Liver (tissue), 8 donors: ENCODE measurements at regions not wholly inside any gene's neighbourhood (a gene's known extent, or its start where the extent isn't known, plus 50 kb on each side); places are given as distances from the start of the nearest gene placed in this dataset.

Experiments used
- DNase-seq: peaks from one replicate; pipeline ENCODE4 v3.0.0-alpha.2; 2017; ENCODE audit warnings: low spot score
- H3K27ac ChIP-seq, 2 donors: one replicate each; pipeline ENCODE4 v1.7.0; 2013; ENCODE audit warnings: inconsistent platforms in 2 of 2, low read length in 2 of 2, control low read depth in 1 of 2, low read depth in 1 of 2, mild to moderate bottlenecking in 1 of 2
- H3K27me3 ChIP-seq, 4 donors: one replicate each; pipeline versions ENCODE4 v1.6.1 to v1.7.0; 2013; ENCODE audit warnings: low read length in 3 of 4, inconsistent platforms in 1 of 4, mild to moderate bottlenecking in 1 of 4, moderate library complexity in 1 of 4; ENCODE audit not compliant: control insufficient read depth in 4 of 4, insufficient read depth in 4 of 4
- H3K36me3 ChIP-seq, 4 donors: one replicate each; pipeline versions ENCODE4 v1.6.1 to v1.7.0; 2013; ENCODE audit warnings: low read length in 3 of 4, mild to moderate bottlenecking in 3 of 4, low read depth in 1 of 4, moderate library complexity in 1 of 4; ENCODE audit not compliant: control insufficient read depth in 4 of 4, insufficient read depth in 3 of 4
- H3K4me1 ChIP-seq, 4 donors: one replicate each; pipeline versions ENCODE4 v1.6.1 to v1.7.0; 2013; ENCODE audit warnings: low read length in 3 of 4, mild to moderate bottlenecking in 3 of 4, moderate library complexity in 1 of 4; ENCODE audit not compliant: control insufficient read depth in 4 of 4, insufficient read depth in 4 of 4
- H3K4me3 ChIP-seq, 3 donors: one replicate each; pipeline versions ENCODE4 v1.6.1 to v1.7.0; 2013; ENCODE audit warnings: low read length in 3 of 3, control low read depth in 1 of 3, low read depth in 1 of 3, mild to moderate bottlenecking in 1 of 3
- H3K9ac ChIP-seq, 2 donors: one replicate each; pipeline ENCODE4 v1.7.0; 2013; ENCODE audit warnings: low read length in 2 of 2, mild to moderate bottlenecking in 2 of 2, moderate library complexity in 2 of 2, control low read depth in 1 of 2, low read depth in 1 of 2
- H3K9me3 ChIP-seq, 4 donors: one replicate each; pipeline versions ENCODE4 v1.6.1 to v1.7.0; 2013; ENCODE audit warnings: low read length in 3 of 4; ENCODE audit not compliant: control insufficient read depth in 4 of 4
- CTCF ChIP-seq: fragments of 150-350 bp; IDR thresholded peaks from 2 replicates; pipeline ENCODE4 v1.5.1; 2017; ENCODE audit warnings: improper control_type of control experiment, low read depth, low read length; ENCODE audit not compliant: missing input control
- EGR1 ChIP-seq, 2 donors: IDR thresholded peaks; 2 replicates each; pipeline ENCODE4 v1.6.1; 2016 to 2018; ENCODE audit warnings: antibody characterized with exemption in 2 of 2, low read depth in 2 of 2
- FOXA1 ChIP-seq: IDR thresholded peaks from 2 replicates; pipeline ENCODE4 v1.6.1; 2016; ENCODE audit warnings: antibody characterized with exemption
- FOXA2 ChIP-seq: IDR thresholded peaks from 2 replicates; pipeline ENCODE4 v1.6.1; 2016; ENCODE audit warnings: antibody characterized with exemption
- GABPA ChIP-seq, 2 donors: IDR thresholded peaks in 1 of 2; conservative IDR thresholded peaks in 1 of 2; 2 replicates each; pipeline ENCODE4 v1.6.1; 2016; ENCODE audit warnings: antibody characterized with exemption in 2 of 2, mild to moderate bottlenecking in 1 of 2, moderate library complexity in 1 of 2
- HNF4A ChIP-seq, 2 donors: conservative IDR thresholded peaks; 2 replicates each; pipeline ENCODE4 v1.6.1; 2016; ENCODE audit warnings: antibody characterized with exemption in 2 of 2, mild to moderate bottlenecking in 2 of 2
- HNF4G ChIP-seq: IDR thresholded peaks from 2 replicates; pipeline ENCODE4 v1.6.1; 2016; ENCODE audit warnings: antibody characterized with exemption
- JUND ChIP-seq, 2 donors: IDR thresholded peaks; 2 replicates each; pipeline ENCODE4 v1.6.1; 2016; ENCODE audit warnings: antibody characterized with exemption in 2 of 2
- MAX ChIP-seq: IDR thresholded peaks from 2 replicates; pipeline ENCODE4 v1.6.1; 2016; ENCODE audit warnings: antibody characterized with exemption
- NR2F2 ChIP-seq: IDR thresholded peaks from 2 replicates; pipeline ENCODE4 v1.6.1; 2016; ENCODE audit warnings: antibody characterized with exemption
- RAD21 ChIP-seq, 2 donors: IDR thresholded peaks; 2 replicates each; pipeline ENCODE4 v1.6.1; 2016; ENCODE audit warnings: antibody characterized with exemption in 2 of 2, mild to moderate bottlenecking in 2 of 2
- REST ChIP-seq: IDR thresholded peaks from 2 replicates; pipeline ENCODE4 v1.6.1; 2016; ENCODE audit warnings: antibody characterized with exemption, mild to moderate bottlenecking
- RXRA ChIP-seq, 2 donors: IDR thresholded peaks; 2 replicates each; pipeline ENCODE4 v1.6.1; 2017 to 2018; ENCODE audit warnings: antibody characterized with exemption in 2 of 2, mild to moderate bottlenecking in 1 of 2
- SP1 ChIP-seq: IDR thresholded peaks from 2 replicates; pipeline ENCODE4 v1.6.1; 2018; ENCODE audit warnings: antibody characterized with exemption, mild to moderate bottlenecking
- TAF1 ChIP-seq: conservative IDR thresholded peaks from 2 replicates; pipeline ENCODE4 v1.6.1; 2016; ENCODE audit warnings: antibody characterized with exemption, mild to moderate bottlenecking
- YY1 ChIP-seq: IDR thresholded peaks from 2 replicates; pipeline ENCODE4 v1.6.1; 2016; ENCODE audit warnings: antibody characterized with exemption, mild to moderate bottlenecking
- WGBS: extraction: QIAGEN DNeasy Blood & Tissue Kit; methylation state at CpG from one replicate; pipeline ENCODE4 v1.1.7; 2013; 5-methylcytosine and 5-hydroxymethylcytosine counted together
- TF ChIP-seq, protein P1 (sequence below): IDR thresholded peaks from 2 replicates; pipeline ENCODE4 v1.6.1; 2016; ENCODE audit warnings: antibody characterized with exemption
- TF ChIP-seq, protein P2 (sequence below): IDR thresholded peaks from 2 replicates; pipeline ENCODE4 v1.6.1; 2016; ENCODE audit warnings: antibody characterized with exemption
- donor health status: healthy.
- donor health status: healthy.
- donor health status: healthy.
- donor health status: healthy.
- donor health status: healthy.

GRCh38 chr6:3524456-3524855 lies 67.6 kb upstream of the SLC22A23 start:
- no peak for TF ChIP-seq FOXA1
- TF ChIP-seq JUND (IDR thresholded peaks at IDR 0.05), result no peak
- TF ChIP-seq RAD21 (IDR thresholded peaks at IDR 0.05), result no peak
- no peak for TF ChIP-seq EGR1 (IDR thresholded peaks at IDR 0.05; ENCODE audit: low read depth in 2 of 2)
- TF ChIP-seq HNF4A (conservative IDR thresholded peaks at IDR 0.05), result no peak
- no peak for TF ChIP-seq RXRA (IDR thresholded peaks at IDR 0.05)
- no peak for TF ChIP-seq SP1
- no peak for TF ChIP-seq HNF4G
- TF ChIP-seq, protein P1, sequence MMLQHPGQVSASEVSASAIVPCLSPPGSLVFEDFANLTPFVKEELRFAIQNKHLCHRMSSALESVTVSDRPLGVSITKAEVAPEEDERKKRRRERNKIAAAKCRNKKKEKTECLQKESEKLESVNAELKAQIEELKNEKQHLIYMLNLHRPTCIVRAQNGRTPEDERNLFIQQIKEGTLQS, result no peak
- no peak for TF ChIP-seq NR2F2
- TF ChIP-seq FOXA2, result no peak
- no peak for TF ChIP-seq MAX
- no peak for TF ChIP-seq REST
- TF ChIP-seq GABPA (IDR thresholded peaks at IDR 0.05 in 1 of 2, conservative IDR thresholded peaks at IDR 0.05 in 1 of 2), result no peak
- no peak for TF ChIP-seq CTCF
- TF ChIP-seq, protein P2, sequence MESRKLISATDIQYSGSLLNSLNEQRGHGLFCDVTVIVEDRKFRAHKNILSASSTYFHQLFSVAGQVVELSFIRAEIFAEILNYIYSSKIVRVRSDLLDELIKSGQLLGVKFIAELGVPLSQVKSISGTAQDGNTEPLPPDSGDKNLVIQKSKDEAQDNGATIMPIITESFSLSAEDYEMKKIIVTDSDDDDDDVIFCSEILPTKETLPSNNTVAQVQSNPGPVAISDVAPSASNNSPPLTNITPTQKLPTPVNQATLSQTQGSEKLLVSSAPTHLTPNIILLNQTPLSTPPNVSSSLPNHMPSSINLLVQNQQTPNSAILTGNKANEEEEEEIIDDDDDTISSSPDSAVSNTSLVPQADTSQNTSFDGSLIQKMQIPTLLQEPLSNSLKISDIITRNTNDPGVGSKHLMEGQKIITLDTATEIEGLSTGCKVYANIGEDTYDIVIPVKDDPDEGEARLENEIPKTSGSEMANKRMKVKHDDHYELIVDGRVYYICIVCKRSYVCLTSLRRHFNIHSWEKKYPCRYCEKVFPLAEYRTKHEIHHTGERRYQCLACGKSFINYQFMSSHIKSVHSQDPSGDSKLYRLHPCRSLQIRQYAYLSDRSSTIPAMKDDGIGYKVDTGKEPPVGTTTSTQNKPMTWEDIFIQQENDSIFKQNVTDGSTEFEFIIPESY, result no peak
- no peak for TF ChIP-seq TAF1
- no peak for TF ChIP-seq YY1
- H3K4me3 ChIP-seq, result no peak overlapping the region
- H3K4me1 ChIP-seq, result no peaks in the 10 kb centered on the region
- H3K36me3 ChIP-seq, result no peaks in the 10 kb centered on the region
- H3K27me3 ChIP-seq, result no peaks in the 10 kb centered on the region
- no peak for DNase-seq
- WGBS, result 79% methylated on average over 2 of the region's 2 CpGs
- H3K27ac ChIP-seq, result no peak overlapping the region
- H3K9ac ChIP-seq, result no peak overlapping the region
- H3K9me3 ChIP-seq, result no peaks in the 10 kb centered on the region

DNA sequence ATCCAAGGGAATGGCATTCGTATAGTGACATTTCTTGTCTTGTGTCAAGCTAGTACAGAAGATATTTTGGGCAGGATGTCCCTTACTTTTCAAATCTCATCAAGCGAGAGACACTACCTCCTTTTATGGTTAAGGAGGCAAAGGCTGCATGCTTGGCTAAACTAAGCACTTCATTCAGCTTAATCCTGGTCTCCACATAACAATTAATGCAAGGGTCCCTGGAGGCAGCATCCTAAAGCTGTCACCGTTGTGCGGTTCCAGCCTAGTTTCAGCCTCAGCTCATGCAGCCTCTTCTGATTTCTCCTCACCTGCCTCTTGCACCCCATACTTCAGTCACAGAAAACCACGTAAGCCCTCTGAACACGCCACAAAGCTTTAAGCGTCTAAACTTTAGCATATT lies 67.1 kb upstream of the SLC22A23 start:
- Histone ChIP-seq H3K9ac (no peak overlapping the region), H3K27me3 (no peaks in the 10 kb centered on the region), H3K4me1 (no peaks in the 10 kb centered on the region), H3K4me3 (no peak overlapping the region), H3K36me3 (no peaks in the 10 kb centered on the region), H3K27ac (no peak overlapping the region), H3K9me3 (no peaks in the 10 kb centered on the region)
- TF ChIP-seq MAX (no peak), GABPA (IDR thresholded peaks at IDR 0.05 in 1 of 2, conservative IDR thresholded peaks at IDR 0.05 in 1 of 2) (no peak), REST (no peak), JUND (IDR thresholded peaks at IDR 0.05) (no peak), RXRA (IDR thresholded peaks at IDR 0.05) (no peak), RAD21 (IDR thresholded peaks at IDR 0.05) (no peak), FOXA2 (no peak)
- TF ChIP-seq, protein P1, result no peak
- TF ChIP-seq, protein P2, result no peak
- WGBS, result 90% methylated on average over 7 of the region's 7 CpGs
- no peak for DNase-seq
